ENCODE measurements at regions not wholly inside any gene's neighbourhood (a gene's known extent, or its start where the extent isn't known, plus 50 kb on each side); places are given as distances from the start of the nearest gene placed in this dataset.
A peak's percentile ranks its signal among the peaks of the same experiment; 100 is the strongest.

DNA sequence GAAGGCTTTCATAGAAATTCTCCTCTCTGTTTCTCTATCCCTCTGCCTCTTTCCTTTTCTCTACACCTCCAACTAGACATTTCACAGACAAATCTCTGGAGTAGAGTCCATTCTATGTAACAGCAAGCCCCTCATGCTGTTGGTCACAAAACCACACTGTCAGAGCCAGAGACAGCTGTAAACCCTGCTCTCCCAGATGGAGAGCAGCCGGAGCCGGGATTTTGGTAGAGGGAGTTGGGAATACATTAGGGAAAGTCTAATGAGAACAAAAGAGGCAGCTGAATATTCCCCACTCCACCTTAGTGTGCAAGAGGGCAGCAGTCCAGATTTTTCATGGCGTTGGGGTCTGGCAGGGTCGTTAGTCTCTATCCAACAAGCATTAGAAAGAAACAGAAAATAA, 68.3 kb upstream of the EDN1 start:
- no peak for DNase-seq

- no peak for DNase-seq
Measured at GRCh38 chr6:12222405-12223366, 67.5 kb upstream of the EDN1 start.

GRCh38 chr6:12223383-12223782, 66.8 kb upstream of the EDN1 start:
- no peak for DNase-seq

- DNase-seq, result no peak
Measured at GRCh38 chr6:12224251-12224650, 65.9 kb upstream of the EDN1 start.

DNA sequence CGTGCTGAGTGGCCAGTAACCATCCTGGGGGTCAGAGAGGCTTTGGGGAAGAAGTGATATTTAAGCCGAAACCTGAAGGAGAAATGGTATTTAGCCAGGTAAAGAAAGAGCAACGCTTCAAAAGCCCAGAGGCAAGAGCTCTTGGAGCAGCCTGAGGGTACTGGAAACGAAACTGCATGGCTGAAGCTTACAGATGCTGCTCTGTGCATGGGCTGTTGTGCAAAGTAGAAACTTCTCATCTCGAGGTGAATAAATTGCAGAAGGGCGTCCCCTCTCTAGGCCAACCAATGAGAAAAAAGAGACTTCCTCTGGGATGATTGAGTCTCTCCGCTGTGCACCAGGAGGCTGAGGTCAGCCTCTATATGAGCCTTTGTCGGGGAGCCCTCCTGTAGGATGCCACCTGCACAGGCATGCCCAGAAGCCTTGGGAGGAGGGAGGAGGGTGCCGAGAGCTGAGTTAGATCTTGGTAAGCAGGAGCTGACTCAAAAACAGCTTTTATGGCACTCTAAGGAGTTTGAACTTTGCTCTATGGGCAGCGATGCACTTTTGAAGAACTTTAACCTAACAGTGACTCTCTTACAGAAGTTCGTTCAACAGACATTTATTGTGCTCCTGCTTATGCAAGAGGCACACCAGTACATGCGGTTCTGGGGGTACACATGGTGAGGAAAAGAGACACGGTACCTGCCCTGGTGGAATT, 61.6 kb upstream of the EDN1 start:
- no peak for DNase-seq

GRCh38 chr6:12229332-12229731, 60.8 kb upstream of the EDN1 start:
- no peak for DNase-seq

- DNase-seq, result no peak
Measured at GRCh38 chr6:12230523-12230922, 59.6 kb upstream of the EDN1 start.

GRCh38 chr6:12232339-12232738, 57.8 kb upstream of the EDN1 start:
- DNase-seq, result no peak

DNA sequence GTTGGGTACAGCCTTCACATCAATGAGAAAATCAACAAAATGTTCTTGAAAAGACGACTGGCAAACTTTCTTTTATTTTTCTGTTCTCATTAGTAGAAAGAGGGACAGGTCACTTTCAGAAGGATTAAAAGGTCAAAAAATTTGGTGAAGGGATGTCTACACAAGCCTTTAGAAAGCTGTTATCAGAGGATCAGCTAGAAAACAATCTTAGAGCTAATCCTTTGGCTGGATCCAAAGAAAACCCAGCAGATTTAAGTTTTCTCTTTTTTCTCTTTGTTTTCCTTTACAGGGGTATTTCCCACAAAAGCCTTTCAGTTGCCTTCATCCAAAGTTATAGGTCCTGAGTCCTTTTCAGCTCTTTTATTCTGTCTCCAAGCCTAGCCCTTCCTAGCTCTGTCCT, 57.3 kb upstream of the EDN1 start:
- no peak for DNase-seq

DNA sequence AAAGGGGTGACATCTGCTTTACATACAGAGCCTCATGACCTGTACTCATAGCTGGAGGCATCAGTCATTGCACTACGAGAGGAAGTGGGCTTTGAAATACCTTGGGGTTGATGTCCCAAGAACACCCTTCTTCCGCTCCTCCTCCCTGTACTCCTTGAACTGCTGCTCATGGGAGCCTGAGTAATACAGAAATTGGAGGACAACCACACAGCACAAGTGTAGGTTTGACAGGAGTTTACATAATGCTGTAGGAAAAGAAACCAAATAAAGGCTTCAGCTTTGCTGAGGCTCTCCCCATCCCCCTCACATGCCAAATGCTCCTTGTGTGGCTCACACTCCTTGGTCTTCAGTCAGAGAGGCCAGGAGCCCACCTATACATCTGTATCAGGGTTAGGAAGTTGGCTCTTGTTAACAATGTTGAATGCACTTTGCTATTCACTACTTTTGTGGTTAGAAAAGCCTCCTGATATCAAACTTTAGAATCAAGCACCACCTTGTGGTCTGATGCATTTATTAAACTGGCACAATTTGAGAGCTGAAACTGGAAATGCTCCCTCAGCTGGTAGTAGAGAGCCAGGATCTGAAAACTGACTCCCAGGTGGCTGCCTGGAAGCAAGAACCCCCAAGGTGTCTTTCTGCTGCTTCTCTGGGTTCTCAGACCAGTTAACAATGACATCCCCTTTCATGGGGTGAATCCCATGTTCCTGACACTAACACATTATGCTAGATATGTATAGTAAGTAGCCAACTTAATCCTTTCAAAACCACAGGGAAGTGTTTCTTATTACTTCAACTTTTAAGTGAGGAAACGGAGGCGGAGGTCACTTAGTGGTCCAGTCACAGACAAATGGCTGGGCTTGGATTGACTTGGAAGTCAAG, 56.2 kb upstream of the EDN1 start:
- peak; percentile 66 for DNase-seq

DNA sequence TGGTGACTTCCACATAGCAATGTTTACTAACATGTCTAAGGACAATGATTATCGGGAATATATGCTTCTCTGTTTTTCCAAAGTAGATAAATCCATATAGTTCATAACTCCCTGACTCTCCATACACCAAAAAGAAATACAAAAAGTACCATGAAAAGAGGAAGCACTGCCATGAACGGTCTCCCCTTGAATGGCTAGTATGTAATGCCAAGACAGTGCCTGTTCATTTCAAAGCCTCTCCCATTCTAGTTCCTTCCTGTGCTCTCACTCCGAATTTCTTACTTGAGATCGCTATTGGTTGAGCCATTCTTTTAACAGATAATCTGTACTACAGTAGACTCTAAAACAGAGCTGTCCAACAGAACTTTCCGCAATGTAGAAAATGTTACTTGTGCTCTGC, 54.8 kb upstream of the EDN1 start:
- DNase-seq, result no peak

DNA sequence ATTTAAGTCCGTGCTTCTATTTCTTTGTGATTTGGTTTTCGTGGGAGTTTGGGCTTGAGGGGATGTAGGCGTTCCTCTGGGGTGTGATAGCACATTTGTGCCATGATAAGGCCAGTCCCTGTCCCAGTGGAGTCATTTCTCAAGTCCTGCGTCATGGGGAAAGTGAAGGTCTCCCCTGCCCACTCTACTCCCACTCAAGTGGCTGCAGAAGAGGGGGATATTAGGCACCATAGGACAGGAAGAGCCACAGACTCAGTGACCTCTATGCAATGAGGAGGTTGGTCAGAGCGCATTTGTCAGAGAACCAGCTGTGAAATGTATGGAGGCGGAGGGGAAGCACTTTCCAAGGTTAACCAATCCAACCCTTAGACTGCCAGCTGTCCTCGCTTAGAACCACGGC, 51.9 kb upstream of the EDN1 start:
- peak; percentile 57 for DNase-seq

Measured in activated CD8-positive, alpha-beta memory T cell treated with anti-CD3 and anti-CD28 coated beads for 24 hours (primary cell).